ENCODE measurements at regions not wholly inside any gene's neighbourhood (a gene's known extent, or its start where the extent isn't known, plus 50 kb on each side); places are given as distances from the start of the nearest gene placed in this dataset.
"Not testable (repeated sequence)": the region's sequence is repeated elsewhere in the genome, so short reads cannot be mapped to it uniquely, and the experiment has no call there.

DNA sequence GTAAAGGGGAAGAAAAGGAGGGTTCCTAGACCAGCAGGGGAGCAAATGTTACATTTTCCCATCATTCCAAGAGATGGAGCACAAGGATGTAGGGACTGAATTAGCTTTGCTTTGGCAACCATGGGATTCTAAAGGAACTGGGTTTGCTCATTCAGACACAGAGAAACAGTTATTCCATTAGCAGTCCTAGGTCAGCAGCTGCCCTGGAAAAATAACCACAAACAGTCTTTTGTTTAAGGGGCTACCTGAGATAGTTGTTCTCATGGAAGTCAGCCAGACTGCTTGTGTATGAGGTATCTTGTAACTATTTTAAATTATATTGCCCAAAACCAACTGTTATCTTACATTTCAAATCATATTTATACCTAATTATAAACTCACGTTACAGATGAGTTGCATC is 58.4 kb upstream of the VCAM1 start:
- DNase-seq (no peak), ATAC-seq (no peak)
- Histone ChIP-seq H3K36me3 (replicated peaks in 1 of 2; ENCODE audit: insufficient read depth in 1 of 2, low read depth in 2 of 2) (no peaks in the 10 kb centered on the region), H3K4me1 (no peaks in the 10 kb centered on the region), H3K27ac (no peak overlapping the region), H3K4me3 (no peak overlapping the region), H3K27me3 (no peaks in the 10 kb centered on the region), H3K9me3 (no peaks in the 10 kb centered on the region)
- intact Hi-C loops (cut with DNase I) = no loop called here
- TF ChIP-seq POLR2A (IDR thresholded peaks at IDR 0.05) = no peak
- TF ChIP-seq, protein P1, sequence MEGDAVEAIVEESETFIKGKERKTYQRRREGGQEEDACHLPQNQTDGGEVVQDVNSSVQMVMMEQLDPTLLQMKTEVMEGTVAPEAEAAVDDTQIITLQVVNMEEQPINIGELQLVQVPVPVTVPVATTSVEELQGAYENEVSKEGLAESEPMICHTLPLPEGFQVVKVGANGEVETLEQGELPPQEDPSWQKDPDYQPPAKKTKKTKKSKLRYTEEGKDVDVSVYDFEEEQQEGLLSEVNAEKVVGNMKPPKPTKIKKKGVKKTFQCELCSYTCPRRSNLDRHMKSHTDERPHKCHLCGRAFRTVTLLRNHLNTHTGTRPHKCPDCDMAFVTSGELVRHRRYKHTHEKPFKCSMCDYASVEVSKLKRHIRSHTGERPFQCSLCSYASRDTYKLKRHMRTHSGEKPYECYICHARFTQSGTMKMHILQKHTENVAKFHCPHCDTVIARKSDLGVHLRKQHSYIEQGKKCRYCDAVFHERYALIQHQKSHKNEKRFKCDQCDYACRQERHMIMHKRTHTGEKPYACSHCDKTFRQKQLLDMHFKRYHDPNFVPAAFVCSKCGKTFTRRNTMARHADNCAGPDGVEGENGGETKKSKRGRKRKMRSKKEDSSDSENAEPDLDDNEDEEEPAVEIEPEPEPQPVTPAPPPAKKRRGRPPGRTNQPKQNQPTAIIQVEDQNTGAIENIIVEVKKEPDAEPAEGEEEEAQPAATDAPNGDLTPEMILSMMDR (IDR thresholded peaks at IDR 0.05) = no peak
- 36 to 47% methylated on average over 1 of the region's 1 CpG for WGBS, 2 donors

DNA sequence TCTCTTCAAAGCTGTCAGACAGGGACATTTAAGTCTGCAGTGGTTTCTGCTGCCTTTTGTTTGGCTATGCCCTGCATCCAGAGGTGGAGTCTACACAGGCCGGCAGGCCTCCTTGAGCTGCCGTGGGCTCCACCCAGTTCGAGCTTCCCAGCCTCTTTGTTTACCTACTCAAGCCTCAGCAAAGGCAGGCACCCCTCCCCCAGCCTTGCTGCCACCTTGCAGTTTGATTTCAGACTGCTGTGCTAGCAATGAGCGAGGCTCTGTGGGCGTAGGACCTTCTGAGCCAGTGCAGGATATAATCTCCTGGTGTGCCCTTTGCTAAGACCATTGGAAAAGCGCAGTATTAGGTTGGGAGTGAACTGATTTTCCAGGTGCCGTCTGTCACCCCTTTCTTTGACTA is 51.0 kb upstream of the VCAM1 start:
- ATAC-seq; H3K4me3 ChIP-seq; H3K27ac ChIP-seq; DNase-seq; intact Hi-C loops (cut with DNase I); H3K9me3 ChIP-seq; H3K36me3 ChIP-seq (replicated peaks in 1 of 2; ENCODE audit: insufficient read depth in 1 of 2, low read depth in 2 of 2); H3K27me3 ChIP-seq; H3K4me1 ChIP-seq: not testable (repeated sequence)
- WGBS, 2 donors = 65 to 92% methylated on average over 2 to 7 of the region's 7 CpGs
